Spleen (tissue), 11 donors: ENCODE measurements at regions not wholly inside any gene's neighbourhood (a gene's known extent, or its start where the extent isn't known, plus 50 kb on each side); places are given as distances from the start of the nearest gene placed in this dataset.

Experiments used
- DNase-seq: peaks from one replicate; pipeline ENCODE4 v3.0.0-alpha.2; 2020
- H3K27ac ChIP-seq, 8 donors: fragments of 200-600 bp; sonication (generic) in 7 of 8; 1 replicate in 4 of 8; 2 replicates in 4 of 8; pipeline versions ENCODE4 v1.5.0 to v1.8.0; 2016 to 2021; ENCODE audit warnings: inconsistent platforms in 4 of 8, mild to moderate bottlenecking in 4 of 8, moderate library complexity in 1 of 8
- H3K27me3 ChIP-seq, 7 donors: fragments of 200-600 bp; sonication (generic) in 6 of 7; replicated peaks in 1 of 7; 1 replicate in 4 of 7; 2 replicates in 3 of 7; pipeline versions ENCODE4 v1.5.0 to v1.8.0; 2016 to 2021; ENCODE audit warnings: inconsistent platforms in 3 of 7, mild to moderate bottlenecking in 1 of 7
- H3K36me3 ChIP-seq, 6 donors: fragments of 200-600 bp; sonication (generic) in 5 of 6; 1 replicate in 4 of 6; 2 replicates in 2 of 6; pipeline versions ENCODE4 v1.5.0 to v1.8.0; 2016 to 2021; ENCODE audit warnings: inconsistent platforms in 2 of 6
- H3K4me1 ChIP-seq, 6 donors: fragments of 200-600 bp; sonication (generic) in 5 of 6; 1 replicate in 3 of 6; 2 replicates in 3 of 6; pipeline versions ENCODE4 v1.5.0 to v1.8.0; 2016 to 2021; ENCODE audit warnings: inconsistent platforms in 3 of 6
- H3K4me3 ChIP-seq, 8 donors: fragments of 200-600 bp; sonication (generic) in 7 of 8; 1 replicate in 4 of 8; 2 replicates in 4 of 8; pipeline versions ENCODE4 v1.5.0 to v1.8.0; 2016 to 2021; ENCODE audit warnings: inconsistent platforms in 4 of 8, mild to moderate bottlenecking in 4 of 8, moderate library complexity in 2 of 8
- H3K9me3 ChIP-seq, 8 donors: fragments of 200-600 bp; sonication (generic) in 7 of 8; 1 replicate in 4 of 8; 2 replicates in 4 of 8; pipeline versions ENCODE4 v1.5.0 to v1.8.0; 2016 to 2021; ENCODE audit warnings: inconsistent platforms in 4 of 8
- CTCF ChIP-seq, 11 experiments: fragments of 200-600 bp in 7 of 11; fragments of 450-650 bp in 4 of 11; sonication (generic) in 4 of 11; IDR thresholded peaks in 8 of 11; conservative IDR thresholded peaks in 3 of 11; 1 replicate in 7 of 11; 2 replicates in 4 of 11; pipeline versions ENCODE4 v1.4.0 to v1.8.0; 2016 to 2021; ENCODE audit warnings: antibody characterized with exemption in 11 of 11, inconsistent platforms in 4 of 11, mild to moderate bottlenecking in 1 of 11
- POLR2A ChIP-seq, 3 donors: fragments of 450-650 bp; IDR thresholded peaks; one replicate each; pipeline ENCODE4 v1.5.1; 2017; ENCODE audit warnings: antibody characterized with exemption in 3 of 3, mild to moderate bottlenecking in 1 of 3
- POLR2AphosphoS5 ChIP-seq, 3 donors: sonication (generic); formaldehyde crosslinking; IDR thresholded peaks; one replicate each; pipeline ENCODE4 v1.5.1; 2017; ENCODE audit warnings: antibody characterized with exemption in 3 of 3
- WGBS, 5 donors: extraction: QIAGEN DNeasy Blood & Tissue Kit in 3 of 5; methylation state at CpG; one replicate each; pipeline versions ENCODE4 v1.1.5 to v1.1.7; 2013 to 2018; 5-methylcytosine and 5-hydroxymethylcytosine counted together
- intact Hi-C: fragments of 100-400 bp; cut with DNase I; formaldehyde crosslinking; loops from one replicate; pipeline ENCODE4 v1.15.0; 2023; ENCODE audit warnings: low total_unique reads
- donor health status: healthy with polysubstance abuse.
- donor health status: DM: no; HTN: no; CAD: no; lungs with moderate emphysema.
- donor health status: DM: no; HTN: no; CAD: no.
- donor health status: Bipolar disorder and iron deficiency.
- donor health status: healthy.
- donor health status: DM: no; HTN: no; CAD: no.
- donor health status: DM: yes; HTN: yes; CAD: no.

- TF ChIP-seq POLR2AphosphoS5 (IDR thresholded peaks at IDR 0.05) (no peak), CTCF (IDR thresholded peaks at IDR 0.05 in 8 of 11, conservative IDR thresholded peaks at IDR 0.05 in 3 of 11) (no peak), POLR2A (IDR thresholded peaks at IDR 0.05) (no peak)
- Histone ChIP-seq H3K27ac (no peak overlapping the region), H3K9me3 (no peaks in the 10 kb centered on the region), H3K36me3 (no peaks in the 10 kb centered on the region), H3K27me3 (peaks cover 0 to 10% (median 0%) of the 10 kb centered on the region in 7 donors), H3K4me1 (no peaks in the 10 kb centered on the region), H3K4me3 (no peak overlapping the region)
- no peak for DNase-seq
- intact Hi-C loops = no loop called here
- WGBS, 5 donors = 26 to 50% (median 39%) methylated on average over 3 of the region's 3 CpGs
Observed at GRCh38 chr17:33500151-33500550, 207.1 kb upstream of the ASIC2 start.

- no peak for TF ChIP-seq POLR2A (IDR thresholded peaks at IDR 0.05)
- no peak for TF ChIP-seq CTCF (IDR thresholded peaks at IDR 0.05 in 8 of 11, conservative IDR thresholded peaks at IDR 0.05 in 3 of 11)
- no peak for DNase-seq
- Histone ChIP-seq H3K4me3 (no peak overlapping the region), H3K9me3 (no peaks in the 10 kb centered on the region), H3K36me3 (no peaks in the 10 kb centered on the region), H3K27ac (no peak overlapping the region), H3K4me1 (no peaks in the 10 kb centered on the region), H3K27me3 (peaks cover 0 to 19% (median 0%) of the 10 kb centered on the region in 7 donors)
- WGBS, 5 donors = 81 to 93% (median 89%) methylated on average over 6 of the region's 6 CpGs
- intact Hi-C loops = no loop called here
Observed at GRCh38 chr17:33501185-33501584, 208.1 kb upstream of the ASIC2 start.

- peaks cover 0 to 38% (median 0%) of the 10 kb centered on the region in 7 donors for H3K27me3 ChIP-seq
- intact Hi-C loops = no loop called here
- 86 to 94% (median 92%) methylated on average over 2 of the region's 2 CpGs for WGBS, 5 donors
- no peak overlapping the region for H3K27ac ChIP-seq
- peaks cover 0 to 14% (median 6%) of the 10 kb centered on the region in 6 donors for H3K4me1 ChIP-seq
- no peaks in the 10 kb centered on the region for H3K9me3 ChIP-seq
- no peaks in the 10 kb centered on the region for H3K36me3 ChIP-seq
- TF ChIP-seq POLR2AphosphoS5 (IDR thresholded peaks at IDR 0.05) (no peak), POLR2A (IDR thresholded peaks at IDR 0.05) (no peak), CTCF (IDR thresholded peaks at IDR 0.05 in 8 of 11, conservative IDR thresholded peaks at IDR 0.05 in 3 of 11) (no peak)
- H3K4me3 ChIP-seq = no peak overlapping the region
- DNase-seq = no peak
Observed at GRCh38 chr17:33504571-33504970, 211.5 kb upstream of the ASIC2 start.

- H3K36me3 ChIP-seq = no peaks in the 10 kb centered on the region
- 21 to 36% (median 33%) methylated on average over 11 of the region's 11 CpGs for WGBS, 5 donors
- peaks cover 0 to 43% (median 0%) of the 10 kb centered on the region in 7 donors for H3K27me3 ChIP-seq
- intact Hi-C loops = no loop called here
- no peaks in the 10 kb centered on the region for H3K9me3 ChIP-seq
- H3K4me1 ChIP-seq = peaks cover 0 to 14% (median 6%) of the 10 kb centered on the region in 6 donors
- H3K4me3 ChIP-seq = no peak overlapping the region
- no peak overlapping the region for H3K27ac ChIP-seq
- TF ChIP-seq CTCF (IDR thresholded peaks at IDR 0.05 in 8 of 11, conservative IDR thresholded peaks at IDR 0.05 in 3 of 11) (no peak), POLR2AphosphoS5 (IDR thresholded peaks at IDR 0.05) (peak in 1 of 3 donors; percentile 23)
- no peak for DNase-seq
Observed at GRCh38 chr17:33506889-33507650, 214.0 kb upstream of the ASIC2 start.
